Thyroid gland (tissue), 4 donors: ENCODE measurements at regions not wholly inside any gene's neighbourhood (a gene's known extent, or its start where the extent isn't known, plus 50 kb on each side); places are given as distances from the start of the nearest gene placed in this dataset.

ENCODE experiments used
- DNase-seq, 2 donors: peaks; one replicate each; pipeline ENCODE4 v3.0.0-alpha.2; 2019
- H3K27ac ChIP-seq, 3 donors: fragments of 200-600 bp; sonication (generic); 1 replicate in 2 of 3; 2 replicates in 1 of 3; pipeline ENCODE4 v1.5.1; 2016 to 2019; ENCODE audit warnings: mild to moderate bottlenecking in 1 of 3, moderate library complexity in 1 of 3
- H3K27me3 ChIP-seq: fragments of 200-600 bp; sonication (generic); one replicate; pipeline ENCODE4 v1.5.1; 2019
- H3K36me3 ChIP-seq, 2 donors: fragments of 200-600 bp; sonication (generic); one replicate each; pipeline ENCODE4 v1.5.1; 2016 to 2019
- H3K4me1 ChIP-seq, 2 donors: fragments of 200-600 bp; sonication (generic); one replicate each; pipeline ENCODE4 v1.5.1; 2017 to 2019
- H3K4me3 ChIP-seq, 3 donors: fragments of 200-600 bp; sonication (generic); replicated peaks in 1 of 3; 1 replicate in 2 of 3; 2 replicates in 1 of 3; pipeline ENCODE4 v1.5.1; 2016; ENCODE audit warnings: mild to moderate bottlenecking in 1 of 3
- H3K9me3 ChIP-seq: fragments of 200-600 bp; sonication (generic); one replicate; pipeline ENCODE4 v1.5.1; 2017
- POLR2A ChIP-seq, 2 donors: fragments of 450-650 bp; IDR thresholded peaks; one replicate each; pipeline ENCODE4 v1.6.1; 2017; ENCODE audit warnings: antibody characterized with exemption in 2 of 2, mild to moderate bottlenecking in 2 of 2, moderate library complexity in 1 of 2
- WGBS, 2 donors: methylation state at CpG; one replicate each; pipeline ENCODE4 v1.1.5; 2017; 5-methylcytosine and 5-hydroxymethylcytosine counted together
- intact Hi-C: fragments of 100-400 bp; cut with DNase I; formaldehyde crosslinking; loops from one replicate; pipeline ENCODE4 v1.15.1; 2023
- TF ChIP-seq, protein P1 (sequence below), 6 experiments: fragments of 200-600 bp in 3 of 6; fragments of 450-650 bp in 3 of 6; sonication (generic) in 3 of 6; IDR thresholded peaks; one replicate each; pipeline ENCODE4 v1.5.1; 2016 to 2019; ENCODE audit warnings: antibody characterized with exemption in 6 of 6, mild to moderate bottlenecking in 2 of 6, inconsistent platforms in 1 of 6, moderate library complexity in 1 of 6

DNA sequence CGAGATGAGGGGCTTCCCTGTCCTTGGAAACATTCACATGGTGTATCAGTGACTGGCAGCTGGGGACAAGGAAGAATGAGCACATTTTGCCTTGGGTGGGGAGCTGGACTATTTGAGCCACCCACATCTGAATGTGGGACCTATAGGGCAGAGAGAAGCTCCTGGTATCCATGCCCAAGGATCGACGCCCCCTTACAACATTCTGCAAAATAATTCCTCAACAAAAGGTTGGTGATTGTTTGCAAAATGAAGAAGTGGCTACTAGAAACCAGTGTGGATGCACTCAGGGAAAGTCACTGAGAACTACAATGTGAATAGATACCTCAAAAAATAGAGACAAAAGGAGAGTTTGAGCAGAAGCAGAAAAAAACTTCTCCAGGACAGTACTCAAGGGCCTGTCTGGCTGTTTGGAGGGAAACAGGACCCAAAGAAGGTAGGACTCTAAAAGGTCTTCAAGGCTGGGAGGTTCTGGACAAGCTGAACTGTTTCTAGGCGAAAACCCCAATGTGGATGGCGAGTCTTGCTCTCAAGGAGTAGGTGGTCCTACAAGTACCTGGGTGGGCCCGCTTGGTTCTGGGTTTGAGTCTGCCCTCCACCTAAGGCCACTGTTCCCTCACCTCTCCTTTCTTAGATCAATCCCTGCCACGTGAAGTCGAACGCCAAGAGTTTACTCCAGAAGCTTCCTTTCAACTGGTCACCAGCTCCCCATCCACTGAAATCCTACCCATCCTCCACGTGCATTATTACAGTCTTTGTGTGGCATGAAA lies 125.0 kb upstream of the ZNF746 start:
- intact Hi-C loops, result loop anchor here (10.0 kb wide), 1 partner anchor 208 kb away; no protein-coding TSS in a partner anchor
- H3K27ac ChIP-seq, result no peak overlapping the region

DNA sequence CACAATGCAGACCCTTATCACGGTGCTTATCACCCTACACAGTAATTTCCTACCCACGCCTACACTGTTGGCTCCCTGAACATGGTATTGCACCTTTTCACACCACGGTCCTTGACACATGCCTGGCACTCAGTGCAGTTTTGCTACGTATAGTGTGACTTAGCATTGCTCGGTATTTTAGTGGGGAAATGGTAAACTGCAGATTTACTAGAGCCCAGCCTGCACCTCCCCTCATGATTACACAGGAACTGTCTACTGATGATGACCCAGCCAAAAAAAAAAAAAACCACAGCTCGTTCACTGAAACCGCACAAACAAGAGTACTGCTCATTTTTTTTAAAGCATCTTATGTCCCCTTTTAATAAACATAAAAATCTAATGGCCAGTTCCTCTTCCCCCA lies 124.2 kb upstream of the ZNF746 start:
- DNase-seq, result no peak
- H3K4me1 ChIP-seq, result peaks cover 8 to 23% of the 10 kb centered on the region in 2 donors
- no peak overlapping the region for H3K27ac ChIP-seq
- intact Hi-C loops, result loop anchor here (10.0 kb wide), 1 partner anchor 207 kb away; no protein-coding TSS in a partner anchor
- no peaks in the 10 kb centered on the region for H3K9me3 ChIP-seq
- WGBS, 2 donors, result 84 to 89% methylated on average over 7 of the region's 7 CpGs
- H3K4me3 ChIP-seq, result no peak overlapping the region
- H3K27me3 ChIP-seq, result no peaks in the 10 kb centered on the region
- peaks cover 27 to 42% of the 10 kb centered on the region in 2 donors for H3K36me3 ChIP-seq
- TF ChIP-seq, protein P1, sequence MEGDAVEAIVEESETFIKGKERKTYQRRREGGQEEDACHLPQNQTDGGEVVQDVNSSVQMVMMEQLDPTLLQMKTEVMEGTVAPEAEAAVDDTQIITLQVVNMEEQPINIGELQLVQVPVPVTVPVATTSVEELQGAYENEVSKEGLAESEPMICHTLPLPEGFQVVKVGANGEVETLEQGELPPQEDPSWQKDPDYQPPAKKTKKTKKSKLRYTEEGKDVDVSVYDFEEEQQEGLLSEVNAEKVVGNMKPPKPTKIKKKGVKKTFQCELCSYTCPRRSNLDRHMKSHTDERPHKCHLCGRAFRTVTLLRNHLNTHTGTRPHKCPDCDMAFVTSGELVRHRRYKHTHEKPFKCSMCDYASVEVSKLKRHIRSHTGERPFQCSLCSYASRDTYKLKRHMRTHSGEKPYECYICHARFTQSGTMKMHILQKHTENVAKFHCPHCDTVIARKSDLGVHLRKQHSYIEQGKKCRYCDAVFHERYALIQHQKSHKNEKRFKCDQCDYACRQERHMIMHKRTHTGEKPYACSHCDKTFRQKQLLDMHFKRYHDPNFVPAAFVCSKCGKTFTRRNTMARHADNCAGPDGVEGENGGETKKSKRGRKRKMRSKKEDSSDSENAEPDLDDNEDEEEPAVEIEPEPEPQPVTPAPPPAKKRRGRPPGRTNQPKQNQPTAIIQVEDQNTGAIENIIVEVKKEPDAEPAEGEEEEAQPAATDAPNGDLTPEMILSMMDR (IDR thresholded peaks at IDR 0.05), result no peak

More for the DNA sequence above, 125.0 kb upstream of the ZNF746 start:
- WGBS, 2 donors, result 73 to 79% methylated on average over 10 of the region's 10 CpGs
- H3K9me3 ChIP-seq, result no peaks in the 10 kb centered on the region
- peaks cover 27 to 34% of the 10 kb centered on the region in 2 donors for H3K36me3 ChIP-seq
- TF ChIP-seq, protein P1 (IDR thresholded peaks at IDR 0.05), result no peak
- TF ChIP-seq POLR2A (IDR thresholded peaks at IDR 0.05), result no peak
- H3K4me1 ChIP-seq, result peaks cover 8 to 23% of the 10 kb centered on the region in 2 donors
- no peaks in the 10 kb centered on the region for H3K27me3 ChIP-seq
- H3K4me3 ChIP-seq, result no peak overlapping the region
- DNase-seq, result no peak

DNA sequence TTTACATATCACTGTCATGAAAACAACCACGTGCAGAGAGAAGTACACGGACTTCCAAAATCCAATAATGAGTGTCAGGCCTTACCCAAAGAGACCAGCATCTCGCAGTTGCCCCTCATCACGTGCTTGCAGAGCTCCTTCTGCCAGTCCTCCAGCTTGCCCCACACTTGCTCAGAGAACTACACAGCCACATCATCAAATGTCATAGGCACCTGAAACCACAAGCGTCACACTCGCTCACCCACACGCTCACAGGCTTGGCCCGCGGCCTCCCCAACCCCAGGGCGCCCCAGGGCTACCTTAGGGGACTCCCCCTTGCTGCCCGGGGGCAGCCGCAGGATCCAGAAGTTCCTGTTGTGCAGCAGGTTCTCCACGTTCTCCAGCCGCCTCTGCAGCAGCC lies 123.4 kb upstream of the ZNF746 start:
- H3K27ac ChIP-seq, result no peak overlapping the region
- no peak for TF ChIP-seq POLR2A (IDR thresholded peaks at IDR 0.05)
- TF ChIP-seq, protein P1 (IDR thresholded peaks at IDR 0.05), result no peak
- peaks cover 27 to 47% of the 10 kb centered on the region in 2 donors for H3K36me3 ChIP-seq
- no peaks in the 10 kb centered on the region for H3K27me3 ChIP-seq
- intact Hi-C loops, result loop anchor here (10.0 kb wide), 1 partner anchor 206 kb away; no protein-coding TSS in a partner anchor
- H3K9me3 ChIP-seq, result no peaks in the 10 kb centered on the region
- H3K4me3 ChIP-seq, result no peak overlapping the region
- DNase-seq, result no peak
- H3K4me1 ChIP-seq, result peaks cover 8 to 23% of the 10 kb centered on the region in 2 donors
- WGBS, 2 donors, result 90 to 97% methylated on average over 14 of the region's 14 CpGs

DNA sequence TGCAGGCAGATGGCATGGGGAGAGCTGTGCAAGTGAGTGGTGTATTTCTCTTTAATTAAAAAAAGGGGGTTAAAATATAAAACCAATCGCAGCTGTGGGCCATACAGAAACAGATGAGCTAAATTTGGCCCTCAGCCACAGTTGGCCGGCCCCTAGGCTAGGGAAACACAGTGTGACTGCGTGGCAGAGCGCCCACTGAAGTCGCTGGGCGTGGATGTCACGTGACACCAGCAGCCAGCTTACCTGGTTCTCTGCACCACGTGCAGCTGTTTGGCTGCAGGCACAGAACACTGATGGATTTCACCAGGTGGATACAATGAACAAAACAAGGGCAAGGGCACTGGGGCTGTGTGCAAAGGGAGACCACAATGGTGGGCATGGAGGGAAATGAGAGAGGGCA lies 119.3 kb upstream of the ZNF746 start:
- peak; percentile 32 to 34 for DNase-seq
- intact Hi-C loops, result no loop called here
- Histone ChIP-seq H3K9me3 (no peaks in the 10 kb centered on the region), H3K36me3 (peaks cover 60 to 75% of the 10 kb centered on the region in 2 donors), H3K27ac (no peak overlapping the region), H3K4me1 (no peaks in the 10 kb centered on the region), H3K27me3 (no peaks in the 10 kb centered on the region), H3K4me3 (no peak overlapping the region)
- TF ChIP-seq, protein P1 (IDR thresholded peaks at IDR 0.05), result no peak
- no peak for TF ChIP-seq POLR2A (IDR thresholded peaks at IDR 0.05)
- WGBS, 2 donors, result 77 to 82% methylated on average over 8 of the region's 8 CpGs

DNA sequence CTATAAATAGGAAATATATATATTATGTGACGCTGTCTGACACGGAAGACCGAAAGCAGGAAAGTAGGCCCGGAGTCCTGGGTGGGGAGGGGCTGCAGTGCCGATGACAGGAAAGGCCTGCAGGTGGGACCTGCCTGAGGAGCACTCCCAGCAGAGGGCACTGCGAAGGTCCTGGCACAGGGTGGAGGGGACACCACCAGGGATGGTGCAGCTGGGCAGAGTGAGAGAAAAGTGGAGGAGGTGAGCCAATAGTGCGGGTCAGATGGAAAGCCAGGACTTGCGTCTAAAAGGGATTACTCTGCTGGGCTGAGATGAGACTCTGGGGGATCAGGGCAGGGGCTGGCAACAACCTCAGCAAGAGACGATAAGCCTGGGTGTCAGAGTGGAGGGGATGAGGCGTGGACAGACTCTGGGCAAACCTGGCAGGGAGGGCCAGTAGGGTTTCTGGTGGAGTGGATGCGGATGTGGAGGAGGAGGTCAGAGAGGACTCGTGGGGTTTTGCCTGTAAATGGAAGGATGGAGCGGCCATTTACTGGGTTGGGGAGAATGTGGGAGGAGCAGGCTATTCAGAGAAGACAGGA lies 118.2 kb upstream of the ZNF746 start:
- WGBS, 2 donors, result 86 to 88% methylated on average over 13 of the region's 13 CpGs
- peaks cover 68 to 84% of the 10 kb centered on the region in 2 donors for H3K36me3 ChIP-seq
- no peaks in the 10 kb centered on the region for H3K9me3 ChIP-seq

More for the DNA sequence above, 118.2 kb upstream of the ZNF746 start:
- H3K27me3 ChIP-seq, result no peaks in the 10 kb centered on the region
- H3K27ac ChIP-seq, result no peak overlapping the region
- DNase-seq, result no peak
- intact Hi-C loops, result no loop called here
- H3K4me3 ChIP-seq, result no peak overlapping the region
- H3K4me1 ChIP-seq, result no peaks in the 10 kb centered on the region
- no peak for TF ChIP-seq POLR2A (IDR thresholded peaks at IDR 0.05)
